CD8-positive, alpha-beta memory T cell (primary cell): ENCODE measurements at regions not wholly inside any gene's neighbourhood (a gene's known extent, or its start where the extent isn't known, plus 50 kb on each side); places are given as distances from the start of the nearest gene placed in this dataset.

Experiments
- CTCF ChIA-PET: fragments of 350-600 bp; sonication (Branson Sonifier 250); formaldehyde crosslinking; loops from one replicate; lab custom pipeline; 2021; ENCODE audit warnings: antibody characterized with exemption; lab: Charles Lee
- POLR2A ChIA-PET: fragments of 350-600 bp; sonication (Branson Sonifier 250); formaldehyde crosslinking; loops from one replicate; lab custom pipeline; 2021; ENCODE audit warnings: antibody characterized with exemption; lab: Charles Lee
- DNase-seq, 5 donors: peaks; one replicate each; pipeline versions ENCODE4 v3.0.0 to v3.0.0-alpha.2; 2020 to 2022; ENCODE audit warnings: mixed read lengths in 1 of 5
- H3K27ac ChIP-seq: one replicate; pipeline ENCODE4 v1.7.0; 2013; ENCODE audit warnings: low read depth, mild to moderate bottlenecking, low read length, moderate library complexity
- H3K27me3 ChIP-seq: 2 replicates; pipeline ENCODE4 v1.7.0; 2013; ENCODE audit warnings: low read length, mild to moderate bottlenecking; ENCODE audit not compliant: insufficient read depth, poor library complexity, severe bottlenecking
- H3K36me3 ChIP-seq: 2 replicates; pipeline ENCODE4 v1.7.0; 2013; ENCODE audit warnings: mild to moderate bottlenecking, low read length, moderate library complexity; ENCODE audit not compliant: insufficient read depth
- H3K4me1 ChIP-seq: 2 replicates; pipeline ENCODE4 v1.7.0; 2013; ENCODE audit warnings: mild to moderate bottlenecking, low read length, moderate library complexity; ENCODE audit not compliant: insufficient read depth
- H3K4me3 ChIP-seq: 2 replicates; pipeline ENCODE4 v1.7.0; 2013; ENCODE audit warnings: mild to moderate bottlenecking, low read length
- H3K9me3 ChIP-seq: 2 replicates; pipeline ENCODE4 v1.7.0; 2013; ENCODE audit warnings: mild to moderate bottlenecking, low read length
- H3K27ac Mint-ChIP-seq, 8 donors: one replicate each; pipeline ENCODE4 v1.8.0; 2020 to 2021; ENCODE audit warnings: mixed read lengths in 8 of 8, mild to moderate bottlenecking in 6 of 8, inconsistent platforms in 3 of 8, moderate library complexity in 3 of 8
- H3K27me3 Mint-ChIP-seq, 2 donors: one replicate each; pipeline ENCODE4 v1.8.0; 2020 to 2021; ENCODE audit warnings: mixed read lengths in 2 of 2, mild to moderate bottlenecking in 1 of 2, moderate library complexity in 1 of 2
- H3K36me3 Mint-ChIP-seq, 3 donors: one replicate each; pipeline ENCODE4 v1.8.0; 2020 to 2021; ENCODE audit warnings: mixed read lengths in 3 of 3, inconsistent platforms in 1 of 3, mild to moderate bottlenecking in 1 of 3
- H3K4me1 Mint-ChIP-seq, 3 donors: one replicate each; pipeline ENCODE4 v1.8.0; 2020 to 2021; ENCODE audit warnings: mixed read lengths in 3 of 3, inconsistent platforms in 1 of 3, mild to moderate bottlenecking in 1 of 3
- H3K4me3 Mint-ChIP-seq, 7 donors: one replicate each; pipeline ENCODE4 v1.8.0; 2020 to 2021; ENCODE audit warnings: mixed read lengths in 7 of 7, mild to moderate bottlenecking in 6 of 7, moderate library complexity in 4 of 7, inconsistent platforms in 2 of 7
- H3K9me3 Mint-ChIP-seq, 5 donors: one replicate each; pipeline ENCODE4 v1.8.0; 2020 to 2022; ENCODE audit warnings: mixed read lengths in 5 of 5, mild to moderate bottlenecking in 3 of 5, moderate library complexity in 2 of 5, inconsistent platforms in 1 of 5

DNA sequence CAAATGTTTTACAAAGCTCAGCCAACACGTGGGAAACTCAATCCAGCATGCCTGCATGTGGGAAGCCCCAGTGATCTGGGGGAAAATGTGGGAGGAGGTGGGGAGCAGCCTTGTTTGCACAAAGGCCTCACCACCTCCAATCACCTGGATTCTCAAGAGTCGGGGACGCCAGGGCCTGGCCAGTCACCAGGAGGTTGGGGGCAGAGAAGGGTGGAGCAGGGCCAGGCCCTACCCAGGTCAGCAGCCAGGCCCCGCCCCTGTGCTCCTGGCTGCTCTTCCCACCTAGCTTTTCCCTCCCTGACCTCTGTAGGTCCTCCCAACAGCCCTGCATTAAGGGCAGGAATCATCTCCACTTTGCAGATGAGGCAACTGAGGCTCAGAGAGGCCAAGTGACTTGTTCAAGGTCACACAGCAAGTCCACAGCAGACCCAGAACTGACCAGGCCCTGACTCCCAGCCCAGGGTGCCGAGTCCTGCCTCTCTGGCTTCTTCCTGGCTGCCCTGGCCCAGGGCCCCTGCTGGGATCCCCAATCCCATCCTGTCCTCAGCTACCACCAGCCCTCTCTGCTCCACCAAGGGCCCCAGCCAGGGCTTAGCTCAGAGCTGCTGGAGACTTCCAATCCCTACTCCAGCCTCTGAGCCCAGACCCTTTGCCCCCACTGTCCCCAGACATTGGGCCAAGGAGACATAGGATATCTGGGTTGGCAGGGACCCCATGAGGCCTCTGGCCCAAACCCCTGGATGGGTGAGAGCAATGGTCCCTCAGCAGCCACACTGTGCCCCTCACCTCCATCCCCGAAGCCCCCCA, 508.6 kb downstream of the PTPRU start:
- H3K27ac Mint-ChIP-seq, result no peak overlapping the region
- H3K9me3 Mint-ChIP-seq, result peaks cover 0 to 1% (median 0%) of the 10 kb centered on the region in 5 donors
- Histone ChIP-seq H3K27me3 (no peaks in the 10 kb centered on the region), H3K36me3 (no peaks in the 10 kb centered on the region), H3K9me3 (no peaks in the 10 kb centered on the region), H3K4me1 (no peaks in the 10 kb centered on the region), H3K4me3 (no peak overlapping the region), H3K27ac (no peak overlapping the region)
- DNase-seq, result no peak
- no peak overlapping the region for H3K4me3 Mint-ChIP-seq
- H3K36me3 Mint-ChIP-seq, result no peaks in the 10 kb centered on the region
- H3K4me1 Mint-ChIP-seq, result no peaks in the 10 kb centered on the region
- peaks cover 6 to 10% of the 10 kb centered on the region in 2 donors for H3K27me3 Mint-ChIP-seq
- ChIA-PET POLR2A (no interaction called here), CTCF (no interaction called here)

- H3K9me3 ChIP-seq, result no peaks in the 10 kb centered on the region
- Mint-ChIP-seq H3K27me3 (peaks cover 9 to 17% of the 10 kb centered on the region in 2 donors), H3K27ac (no peak overlapping the region), H3K4me1 (no peaks in the 10 kb centered on the region), H3K4me3 (no peak overlapping the region), H3K36me3 (no peaks in the 10 kb centered on the region), H3K9me3 (peaks cover 0 to 1% (median 0%) of the 10 kb centered on the region in 5 donors)
- ChIA-PET CTCF (no interaction called here), POLR2A (no interaction called here)
- H3K36me3 ChIP-seq, result no peaks in the 10 kb centered on the region
- DNase-seq, result no peak
- no peaks in the 10 kb centered on the region for H3K27me3 ChIP-seq
- H3K4me3 ChIP-seq, result no peak overlapping the region
- no peak overlapping the region for H3K27ac ChIP-seq
- no peaks in the 10 kb centered on the region for H3K4me1 ChIP-seq
Observed at GRCh38 chr1:29743931-29744330, 507.6 kb downstream of the PTPRU start.

DNA sequence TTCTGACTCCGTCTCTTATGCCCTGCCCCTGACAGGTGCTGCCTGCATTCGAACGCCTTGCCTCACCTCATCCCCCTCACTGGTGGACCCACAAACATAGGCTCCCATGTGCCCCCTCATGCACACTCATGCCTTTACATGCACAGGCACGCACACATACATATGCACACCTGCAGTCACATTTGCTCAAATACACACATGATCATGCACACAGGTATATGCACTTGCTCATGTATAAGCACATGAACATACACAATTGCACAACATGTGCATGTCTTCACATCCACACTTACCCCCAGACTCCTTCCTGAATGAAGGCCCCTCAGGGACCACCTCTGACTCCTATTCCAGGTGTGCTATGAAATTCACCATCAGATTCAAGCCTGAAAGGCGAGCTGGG, 506.9 kb downstream of the PTPRU start:
- Histone ChIP-seq H3K9me3 (no peaks in the 10 kb centered on the region), H3K27ac (no peak overlapping the region), H3K4me1 (no peaks in the 10 kb centered on the region), H3K36me3 (no peaks in the 10 kb centered on the region), H3K4me3 (no peak overlapping the region), H3K27me3 (no peaks in the 10 kb centered on the region)
- H3K4me3 Mint-ChIP-seq, result no peak overlapping the region
- H3K27ac Mint-ChIP-seq, result no peak overlapping the region
- CTCF ChIA-PET, result no interaction called here
- POLR2A ChIA-PET, result no interaction called here
- H3K27me3 Mint-ChIP-seq, result peaks cover 10 to 17% of the 10 kb centered on the region in 2 donors
- peaks cover 0 to 1% (median 0%) of the 10 kb centered on the region in 5 donors for H3K9me3 Mint-ChIP-seq
- H3K36me3 Mint-ChIP-seq, result no peaks in the 10 kb centered on the region
- no peak for DNase-seq
- H3K4me1 Mint-ChIP-seq, result no peaks in the 10 kb centered on the region

DNA sequence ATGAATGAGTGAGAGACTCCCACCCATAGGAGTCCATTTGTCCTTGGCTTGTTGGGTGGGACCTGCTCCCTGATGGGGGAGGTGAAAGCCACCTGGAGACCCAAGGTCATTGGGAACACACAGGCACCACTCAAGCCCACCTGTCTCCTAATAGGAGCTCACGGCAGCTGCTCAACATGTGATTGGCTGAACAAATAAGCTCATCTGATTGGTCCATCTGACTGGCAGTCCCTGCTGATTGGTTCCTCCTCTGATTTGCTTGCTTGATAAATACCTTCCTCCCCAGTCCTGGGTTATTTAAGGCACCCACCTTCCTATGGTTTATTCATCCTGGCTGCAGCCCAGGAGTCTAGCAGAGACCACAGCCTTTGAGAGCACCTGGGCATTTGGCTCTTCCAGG, 502.9 kb downstream of the PTPRU start:
- no peak overlapping the region for H3K4me3 ChIP-seq
- no peak for DNase-seq
- Mint-ChIP-seq H3K36me3 (no peaks in the 10 kb centered on the region), H3K27ac (no peak overlapping the region), H3K27me3 (peaks cover 24 to 32% of the 10 kb centered on the region in 2 donors), H3K4me1 (no peaks in the 10 kb centered on the region), H3K9me3 (peaks cover 0 to 1% (median 0%) of the 10 kb centered on the region in 5 donors), H3K4me3 (no peak overlapping the region)
- H3K4me1 ChIP-seq, result no peaks in the 10 kb centered on the region
- no peaks in the 10 kb centered on the region for H3K36me3 ChIP-seq
- ChIA-PET CTCF (no interaction called here), POLR2A (no interaction called here)
- no peaks in the 10 kb centered on the region for H3K9me3 ChIP-seq
- H3K27ac ChIP-seq, result no peak overlapping the region
- H3K27me3 ChIP-seq, result no peaks in the 10 kb centered on the region

DNA sequence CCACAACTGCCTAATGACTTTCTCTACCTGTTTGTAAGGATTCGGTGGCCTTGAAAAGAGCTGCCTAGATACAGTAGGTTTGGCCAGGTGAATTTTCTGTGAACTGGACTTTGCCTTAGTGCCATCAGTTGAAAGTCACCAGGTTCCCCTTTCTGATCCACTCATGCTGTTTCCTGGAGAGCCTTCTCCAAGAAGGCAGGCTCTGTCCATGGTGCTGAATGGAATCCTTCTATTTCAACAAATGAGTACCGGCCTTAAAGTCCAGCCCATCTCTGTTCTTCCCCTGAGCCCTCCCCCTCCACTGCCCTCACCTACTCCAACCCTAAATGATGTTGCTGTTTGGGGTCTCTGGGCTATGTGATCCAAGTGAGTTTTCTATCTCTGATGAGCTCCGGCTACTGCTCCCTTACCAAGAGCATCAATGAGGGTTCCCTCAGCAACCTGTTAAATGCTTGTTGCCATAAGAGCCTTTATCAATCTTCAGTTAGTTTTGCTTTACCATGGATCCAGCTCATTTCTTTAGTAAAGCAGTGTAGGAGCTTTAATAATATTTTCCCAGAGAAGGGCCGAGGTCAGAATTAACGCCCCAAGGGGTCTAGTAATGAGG, 500.4 kb downstream of the PTPRU start:
- Histone ChIP-seq H3K4me3 (no peak overlapping the region), H3K9me3 (no peaks in the 10 kb centered on the region), H3K4me1 (no peaks in the 10 kb centered on the region), H3K27ac (no peak overlapping the region), H3K27me3 (no peaks in the 10 kb centered on the region), H3K36me3 (no peaks in the 10 kb centered on the region)
- ChIA-PET CTCF (no interaction called here), POLR2A (no interaction called here)
- Mint-ChIP-seq H3K9me3 (peaks cover 0 to 1% (median 0%) of the 10 kb centered on the region in 5 donors), H3K36me3 (no peaks in the 10 kb centered on the region), H3K4me1 (no peaks in the 10 kb centered on the region), H3K27ac (no peak overlapping the region), H3K27me3 (peaks cover 23 to 44% of the 10 kb centered on the region in 2 donors), H3K4me3 (no peak overlapping the region)
- DNase-seq, result no peak

DNA sequence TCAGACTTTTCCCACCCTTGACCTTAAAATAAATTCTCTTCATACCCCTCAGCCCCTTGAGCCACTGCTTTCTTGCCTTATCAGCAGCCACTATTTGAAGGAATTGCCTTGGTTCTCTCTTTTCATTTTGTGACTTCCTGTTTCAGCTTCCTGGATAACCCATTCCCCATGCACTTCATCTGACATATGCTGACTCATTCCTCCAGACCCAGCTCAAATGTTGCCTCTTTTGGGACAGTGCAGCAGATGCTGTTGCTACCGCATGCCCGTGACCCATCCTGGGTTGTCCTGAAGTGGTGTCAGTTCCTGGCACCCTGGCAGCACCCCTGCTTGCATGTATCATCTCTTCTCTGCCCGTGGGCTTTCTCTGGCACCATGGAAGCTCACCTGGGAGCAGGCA, 496.1 kb downstream of the PTPRU start:
- H3K4me3 Mint-ChIP-seq, result no peak overlapping the region
- H3K9me3 ChIP-seq, result no peaks in the 10 kb centered on the region
- ChIA-PET CTCF (no interaction called here), POLR2A (no interaction called here)
- no peaks in the 10 kb centered on the region for H3K4me1 Mint-ChIP-seq
- H3K36me3 ChIP-seq, result no peaks in the 10 kb centered on the region
- no peaks in the 10 kb centered on the region for H3K9me3 Mint-ChIP-seq
- H3K27ac ChIP-seq, result no peak overlapping the region
- H3K4me1 ChIP-seq, result no peaks in the 10 kb centered on the region
- no peaks in the 10 kb centered on the region for H3K27me3 ChIP-seq
- no peak overlapping the region for H3K27ac Mint-ChIP-seq
- H3K27me3 Mint-ChIP-seq, result peaks cover 15 to 34% of the 10 kb centered on the region in 2 donors
- H3K4me3 ChIP-seq, result no peak overlapping the region
- H3K36me3 Mint-ChIP-seq, result no peaks in the 10 kb centered on the region
- no peak for DNase-seq

DNA sequence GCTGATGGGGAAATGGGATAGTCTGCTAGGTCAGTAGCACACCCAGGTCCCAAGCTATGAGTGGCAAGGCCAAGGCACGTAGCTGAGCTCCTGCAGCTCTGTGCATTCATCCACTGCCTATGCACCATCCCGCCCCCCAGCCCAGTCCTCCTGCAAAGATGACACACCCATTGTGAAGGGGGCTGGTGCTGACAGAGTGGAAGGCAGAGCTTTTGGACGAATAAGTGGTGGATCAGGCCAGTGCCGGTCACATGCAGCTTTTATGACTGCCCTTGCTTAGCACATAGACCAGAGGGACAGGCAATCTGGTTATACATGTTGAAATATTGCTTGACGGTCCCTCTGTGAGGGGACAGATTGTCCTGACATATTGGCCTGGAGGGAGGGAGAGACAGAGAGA, 494.3 kb downstream of the PTPRU start:
- ChIA-PET CTCF (interaction anchor here (1.1 kb wide), 1 partner anchor 41 kb away, joined by 3 read pairs; no protein-coding TSS in a partner anchor), POLR2A (no interaction called here)
- peak overlapping the region in 1 of 8 donors; percentile 58 for H3K27ac Mint-ChIP-seq
- no peak overlapping the region for H3K27ac ChIP-seq
- no peaks in the 10 kb centered on the region for H3K36me3 ChIP-seq
- no peaks in the 10 kb centered on the region for H3K4me1 Mint-ChIP-seq
- H3K36me3 Mint-ChIP-seq, result no peaks in the 10 kb centered on the region
- no peaks in the 10 kb centered on the region for H3K9me3 ChIP-seq
- H3K27me3 Mint-ChIP-seq, result peaks cover 7 to 30% of the 10 kb centered on the region in 2 donors
- no peaks in the 10 kb centered on the region for H3K27me3 ChIP-seq
- no peaks in the 10 kb centered on the region for H3K9me3 Mint-ChIP-seq
- no peaks in the 10 kb centered on the region for H3K4me1 ChIP-seq
- no peak for DNase-seq
- H3K4me3 ChIP-seq, result no peak overlapping the region
- H3K4me3 Mint-ChIP-seq, result no peak overlapping the region

DNA sequence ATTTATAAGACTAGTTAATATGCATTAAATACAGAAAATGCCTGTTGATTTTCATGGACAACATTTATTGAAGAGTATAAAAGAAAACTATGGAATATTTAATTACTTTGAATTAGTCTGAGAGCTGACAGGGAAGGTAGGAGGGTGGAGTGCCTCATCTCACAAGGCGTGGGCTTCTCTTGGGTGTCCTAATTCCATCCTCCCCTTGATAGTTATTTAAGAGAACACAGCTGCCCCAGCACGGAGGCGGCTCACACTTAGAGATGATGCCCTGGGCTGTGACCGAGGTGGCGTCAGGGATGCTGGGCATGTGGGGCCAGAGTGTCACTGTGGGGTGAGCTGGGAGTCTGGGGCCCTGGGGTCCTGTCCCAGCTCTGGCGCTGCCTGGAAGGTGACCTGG, 493.0 kb downstream of the PTPRU start:
- Histone ChIP-seq H3K4me1 (no peaks in the 10 kb centered on the region), H3K27me3 (no peaks in the 10 kb centered on the region), H3K27ac (no peak overlapping the region), H3K9me3 (no peaks in the 10 kb centered on the region), H3K4me3 (no peak overlapping the region), H3K36me3 (no peaks in the 10 kb centered on the region)
- Mint-ChIP-seq H3K4me3 (no peak overlapping the region), H3K4me1 (no peaks in the 10 kb centered on the region), H3K27me3 (peaks cover 5 to 23% of the 10 kb centered on the region in 2 donors), H3K27ac (no peak overlapping the region), H3K9me3 (no peaks in the 10 kb centered on the region), H3K36me3 (no peaks in the 10 kb centered on the region)
- ChIA-PET POLR2A (no interaction called here), CTCF (no interaction called here)
- no peak for DNase-seq
